Gastroesophageal sphincter (tissue), 4 donors: ENCODE measurements at regions not wholly inside any gene's neighbourhood (a gene's known extent, or its start where the extent isn't known, plus 50 kb on each side); places are given as distances from the start of the nearest gene placed in this dataset.
"Not testable (repeated sequence)": the region's sequence is repeated elsewhere in the genome, so short reads cannot be mapped to it uniquely, and the experiment has no call there.

Experiments used
- ATAC-seq: fragments of 150-250 bp; one replicate; pipeline ENCODE4 v1.9.1; 2016; ENCODE audit warnings: mild to moderate bottlenecking, moderate library complexity
- H3K27ac ChIP-seq, 4 donors: fragments of 200-600 bp; sonication (generic) in 3 of 4; 1 replicate in 3 of 4; 2 replicates in 1 of 4; pipeline ENCODE4 v1.5.1; 2016 to 2019
- H3K27me3 ChIP-seq: fragments of 200-600 bp; sonication (generic); one replicate; pipeline ENCODE4 v1.5.1; 2019
- H3K36me3 ChIP-seq, 2 donors: fragments of 200-600 bp; sonication (generic); one replicate each; pipeline ENCODE4 v1.5.1; 2019; ENCODE audit warnings: control low read depth in 1 of 2
- H3K4me1 ChIP-seq, 3 donors: fragments of 200-600 bp; sonication (generic); 1 replicate in 2 of 3; 2 replicates in 1 of 3; pipeline ENCODE4 v1.5.1; 2016 to 2019; ENCODE audit warnings: control low read depth in 2 of 3
- H3K4me3 ChIP-seq, 2 donors: fragments of 200-600 bp; sonication (generic); one replicate each; pipeline ENCODE4 v1.5.1; 2019; ENCODE audit warnings: mild to moderate bottlenecking in 1 of 2, moderate library complexity in 1 of 2
- H3K9me3 ChIP-seq, 3 donors: fragments of 200-600 bp; sonication (generic); one replicate each; pipeline ENCODE4 v1.5.1; 2017 to 2019; ENCODE audit warnings: control low read depth in 2 of 3
- CTCF ChIP-seq, 4 experiments: fragments of 200-600 bp in 2 of 4; fragments of 450-650 bp in 2 of 4; sonication (generic) in 1 of 4; IDR thresholded peaks; one replicate each; pipeline ENCODE4 v1.5.1; 2017 to 2019; ENCODE audit warnings: antibody characterized with exemption in 4 of 4, mild to moderate bottlenecking in 2 of 4, moderate library complexity in 2 of 4
- EP300 ChIP-seq: sonication (generic); formaldehyde crosslinking; IDR thresholded peaks from one replicate; pipeline ENCODE4 v1.6.1; 2017; ENCODE audit warnings: antibody characterized with exemption, mild to moderate bottlenecking
- POLR2A ChIP-seq, 2 donors: fragments of 450-650 bp; IDR thresholded peaks; one replicate each; pipeline ENCODE4 v1.6.1; 2017; ENCODE audit warnings: antibody characterized with exemption in 2 of 2, mild to moderate bottlenecking in 2 of 2, moderate library complexity in 1 of 2
- POLR2AphosphoS5 ChIP-seq: sonication (generic); formaldehyde crosslinking; IDR thresholded peaks from one replicate; pipeline ENCODE4 v1.6.1; 2017; ENCODE audit warnings: antibody characterized with exemption
- WGBS, 2 donors: methylation state at CpG; one replicate each; pipeline ENCODE4 v1.1.5; 2018; ENCODE audit warnings: low coverage in 1 of 2; 5-methylcytosine and 5-hydroxymethylcytosine counted together

GRCh38 chr11:13188179-13188578 is 89.4 kb upstream of the BMAL1 start:
- Histone ChIP-seq H3K9me3 (peaks cover 0 to 12% (median 2%) of the 10 kb centered on the region in 3 donors), H3K36me3 (no peaks in the 10 kb centered on the region), H3K27me3 (peaks cover 8% of the 10 kb centered on the region), H3K4me1 (peaks cover 0 to 3% (median 0%) of the 10 kb centered on the region in 3 donors), H3K4me3 (no peak overlapping the region), H3K27ac (no peak overlapping the region)
- TF ChIP-seq EP300 (no peak), CTCF (IDR thresholded peaks at IDR 0.05) (no peak), POLR2AphosphoS5 (no peak), POLR2A (IDR thresholded peaks at IDR 0.05) (no peak)
- ATAC-seq = no peak

- ATAC-seq = no peak
- WGBS, 2 donors = 61 to 66% methylated on average over 4 of the region's 4 CpGs
- peaks cover 0 to 12% (median 2%) of the 10 kb centered on the region in 3 donors for H3K9me3 ChIP-seq
- H3K27me3 ChIP-seq = peaks cover 8% of the 10 kb centered on the region
- no peak overlapping the region for H3K27ac ChIP-seq
- no peak overlapping the region for H3K4me3 ChIP-seq
- no peaks in the 10 kb centered on the region for H3K36me3 ChIP-seq
- H3K4me1 ChIP-seq = no peaks in the 10 kb centered on the region
- TF ChIP-seq EP300 = no peak
- no peak for TF ChIP-seq CTCF (IDR thresholded peaks at IDR 0.05)
- no peak for TF ChIP-seq POLR2A (IDR thresholded peaks at IDR 0.05)
- TF ChIP-seq POLR2AphosphoS5 = no peak
Measured at GRCh38 chr11:13189561-13190426, 87.8 kb upstream of the BMAL1 start.

- WGBS, 2 donors = 58 to 71% methylated on average over 4 of the region's 4 CpGs
- Histone ChIP-seq H3K27me3 (peaks cover 8% of the 10 kb centered on the region), H3K27ac (no peak overlapping the region), H3K36me3 (no peaks in the 10 kb centered on the region), H3K4me1 (no peaks in the 10 kb centered on the region), H3K4me3 (no peak overlapping the region), H3K9me3 (peaks cover 0 to 21% (median 0%) of the 10 kb centered on the region in 3 donors)
- no peak for ATAC-seq
- TF ChIP-seq POLR2A (IDR thresholded peaks at IDR 0.05) (no peak), EP300 (no peak), POLR2AphosphoS5 (no peak), CTCF (IDR thresholded peaks at IDR 0.05) (no peak)
Measured at GRCh38 chr11:13193613-13194012, 84.0 kb upstream of the BMAL1 start.

- 6 to 100% methylated on average over 1 of the region's 1 CpG for WGBS, 2 donors
- not testable (repeated sequence) for H3K4me3 ChIP-seq
Measured at GRCh38 chr11:13197374-13197773, 80.2 kb upstream of the BMAL1 start.

GRCh38 chr11:13205486-13205885 is 72.1 kb upstream of the BMAL1 start:
- peaks cover 0 to 18% (median 7%) of the 10 kb centered on the region in 3 donors for H3K4me1 ChIP-seq
- no peak overlapping the region for H3K4me3 ChIP-seq
- no peaks in the 10 kb centered on the region for H3K27me3 ChIP-seq
- H3K27ac ChIP-seq = no peak overlapping the region
- TF ChIP-seq CTCF (IDR thresholded peaks at IDR 0.05) = no peak
- TF ChIP-seq POLR2A (IDR thresholded peaks at IDR 0.05) = no peak
- TF ChIP-seq EP300 = no peak
- no peak for ATAC-seq
- 76 to 85% methylated on average over 3 to 4 of the region's 4 CpGs for WGBS, 2 donors
- no peaks in the 10 kb centered on the region for H3K36me3 ChIP-seq
- peaks cover 0 to 4% (median 0%) of the 10 kb centered on the region in 3 donors for H3K9me3 ChIP-seq

More at GRCh38 chr11:13197374-13197773, 80.2 kb upstream of the BMAL1 start:
- H3K4me1 ChIP-seq, ATAC-seq, H3K36me3 ChIP-seq, H3K27ac ChIP-seq, H3K27me3 ChIP-seq: not testable (repeated sequence)
- peaks cover 0 to 24% (median 0%) of the 10 kb centered on the region in 3 donors for H3K9me3 ChIP-seq
